ENCODE measurements at regions not wholly inside any gene's neighbourhood (a gene's known extent, or its start where the extent isn't known, plus 50 kb on each side); places are given as distances from the start of the nearest gene placed in this dataset.

GRCh38 chr9:117979914-117980313, 275.7 kb downstream of the TLR4 start:
- no peak for TF ChIP-seq POLR2AphosphoS5 (IDR thresholded peaks at IDR 0.05; ENCODE audit: low read depth, low read length)
- no peak for TF ChIP-seq REST (IDR thresholded peaks at IDR 0.05; ENCODE audit: insufficient read depth in 1 of 2, low read depth in 2 of 2, low read length in 2 of 2)
- TF ChIP-seq SIN3A (IDR thresholded peaks at IDR 0.05; ENCODE audit: borderline replicate concordance, insufficient read depth, low read length) = no peak
